Activated naive CD4-positive, alpha-beta T cell treated with anti-CD3 and anti-CD28 coated beads for 36 hours (primary cell): ENCODE measurements at regions not wholly inside any gene's neighbourhood (a gene's known extent, or its start where the extent isn't known, plus 50 kb on each side); places are given as distances from the start of the nearest gene placed in this dataset.

Experiments
- CTCF ChIA-PET: fragments of 350-600 bp; sonication (Branson Sonifier 250); formaldehyde crosslinking; loops from one replicate; lab custom pipeline; 2021; ENCODE audit warnings: antibody characterized with exemption; lab: Charles Lee
- DNase-seq: peaks from one replicate; pipeline ENCODE4 v3.0.0-alpha.2; 2020
- H3K27ac Mint-ChIP-seq: one replicate; pipeline ENCODE4 v1.8.0; 2021; ENCODE audit warnings: mild to moderate bottlenecking, mixed read lengths
- H3K27me3 Mint-ChIP-seq: one replicate; pipeline ENCODE4 v1.8.0; 2021; ENCODE audit warnings: low read depth, mixed read lengths
- H3K36me3 Mint-ChIP-seq: one replicate; pipeline ENCODE4 v1.8.0; 2021; ENCODE audit warnings: low read depth, mixed read lengths
- H3K4me1 Mint-ChIP-seq: one replicate; pipeline ENCODE4 v1.8.0; 2021; ENCODE audit warnings: low read depth, mixed read lengths
- H3K4me3 Mint-ChIP-seq: one replicate; pipeline ENCODE4 v1.8.0; 2021; ENCODE audit warnings: mild to moderate bottlenecking, moderate library complexity, mixed read lengths
- H3K9me3 Mint-ChIP-seq: one replicate; pipeline ENCODE4 v1.8.0; 2021; ENCODE audit warnings: mixed read lengths
- intact Hi-C: fragments of 100-400 bp; cut with micrococcal nuclease; formaldehyde crosslinking; loops from one replicate; pipeline ENCODE4 v1.15.1; 2023

DNA sequence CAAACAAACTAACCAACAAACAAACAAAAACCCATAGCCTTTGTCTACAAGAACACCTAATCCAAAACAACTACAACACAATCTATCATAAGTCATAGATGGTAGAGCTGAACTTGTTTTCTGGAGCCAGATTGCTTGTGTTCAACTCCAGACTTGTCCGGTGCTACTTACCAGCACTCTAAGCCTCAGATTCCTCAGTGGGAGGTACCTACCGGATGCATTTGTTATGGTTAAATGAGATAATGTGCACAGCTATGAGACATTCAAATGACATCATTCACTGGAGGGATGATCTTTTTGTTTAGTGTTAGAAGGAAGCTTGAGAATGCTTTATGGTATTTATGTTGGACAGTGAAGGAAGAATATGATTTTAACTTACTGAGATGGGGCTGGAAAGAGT lies 592.9 kb upstream of the C9orf72 start:
- intact Hi-C loops, result no loop called here
- no peak overlapping the region for H3K4me3 Mint-ChIP-seq
- CTCF ChIA-PET, result no interaction called here
- H3K27me3 Mint-ChIP-seq, result no peaks in the 10 kb centered on the region
- no peak for DNase-seq
- H3K27ac Mint-ChIP-seq, result no peak overlapping the region
- peaks cover 2% of the 10 kb centered on the region for H3K9me3 Mint-ChIP-seq
- no peaks in the 10 kb centered on the region for H3K4me1 Mint-ChIP-seq
- H3K36me3 Mint-ChIP-seq, result no peaks in the 10 kb centered on the region

DNA sequence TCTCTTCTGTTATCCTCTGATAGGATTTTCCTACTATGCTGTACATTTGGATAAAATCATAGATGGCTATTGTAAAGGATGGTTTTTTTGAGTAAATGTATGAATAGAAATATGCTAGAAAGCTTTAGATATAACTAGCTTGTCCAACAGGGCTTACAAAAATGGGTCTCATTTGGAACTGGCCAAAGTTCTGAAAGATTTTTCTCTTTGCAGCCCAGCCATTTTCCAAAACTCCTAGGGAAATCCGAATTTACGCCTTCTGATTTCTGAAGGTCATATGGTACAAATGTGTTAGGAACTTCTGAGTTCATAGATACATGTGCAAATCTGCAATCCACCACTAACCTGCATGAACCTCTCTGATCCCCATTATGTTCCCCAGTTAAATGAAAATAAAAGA lies 603.9 kb upstream of the C9orf72 start:
- no peak overlapping the region for H3K27ac Mint-ChIP-seq
- no peaks in the 10 kb centered on the region for H3K9me3 Mint-ChIP-seq
- no peaks in the 10 kb centered on the region for H3K4me1 Mint-ChIP-seq
- CTCF ChIA-PET, result no interaction called here
- no peak for DNase-seq
- H3K36me3 Mint-ChIP-seq, result no peaks in the 10 kb centered on the region
- no peak overlapping the region for H3K4me3 Mint-ChIP-seq
- intact Hi-C loops, result no loop called here
- H3K27me3 Mint-ChIP-seq, result no peaks in the 10 kb centered on the region

DNA sequence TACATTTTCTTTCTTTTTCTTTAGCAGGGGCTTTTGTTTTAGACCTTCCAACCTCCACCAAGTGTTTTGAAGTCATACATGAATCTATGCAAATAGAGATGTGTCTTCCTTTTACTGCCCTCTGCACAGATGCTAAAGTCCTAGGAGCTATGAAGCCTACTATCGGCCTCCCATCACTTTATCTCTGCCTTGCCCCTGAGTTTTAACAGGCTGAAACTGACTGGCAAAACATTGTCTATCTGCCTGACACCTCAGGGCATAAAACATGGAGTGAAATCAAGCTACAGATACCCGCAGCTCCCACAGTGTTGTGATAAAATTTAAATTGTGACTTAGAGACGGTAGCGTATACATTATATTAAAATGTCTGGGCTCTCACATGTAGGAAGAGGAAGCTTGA lies 604.6 kb upstream of the C9orf72 start:
- H3K4me1 Mint-ChIP-seq, result no peaks in the 10 kb centered on the region

DNA sequence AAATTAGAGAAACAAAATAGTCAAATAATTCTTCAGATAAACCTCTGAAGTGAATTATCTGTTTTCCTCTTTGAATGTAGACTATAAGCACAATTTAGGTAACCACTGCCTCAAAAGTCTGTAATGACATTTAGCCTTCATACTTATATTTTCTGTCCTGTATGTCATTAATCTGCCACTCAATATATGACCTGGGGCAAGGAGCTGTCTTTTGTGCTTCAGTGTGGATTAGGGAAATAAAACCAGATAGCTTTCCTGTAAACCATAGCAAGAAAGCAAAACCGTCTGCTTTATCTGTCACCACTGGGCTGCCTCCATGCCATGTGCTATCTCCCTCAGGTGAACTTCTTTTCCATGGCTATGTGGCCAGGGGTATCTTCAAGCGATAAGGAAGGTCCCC lies 606.6 kb upstream of the C9orf72 start:
- no peak for DNase-seq
- Mint-ChIP-seq H3K27me3 (no peaks in the 10 kb centered on the region), H3K4me1 (no peaks in the 10 kb centered on the region), H3K27ac (no peak overlapping the region), H3K36me3 (no peaks in the 10 kb centered on the region), H3K9me3 (no peaks in the 10 kb centered on the region), H3K4me3 (no peak overlapping the region)
- intact Hi-C loops, result no loop called here
- CTCF ChIA-PET, result no interaction called here

More for the DNA sequence above, 604.6 kb upstream of the C9orf72 start:
- no peak for DNase-seq
- H3K27ac Mint-ChIP-seq, result no peak overlapping the region
- CTCF ChIA-PET, result no interaction called here
- H3K36me3 Mint-ChIP-seq, result no peaks in the 10 kb centered on the region
- H3K27me3 Mint-ChIP-seq, result no peaks in the 10 kb centered on the region
- H3K4me3 Mint-ChIP-seq, result no peak overlapping the region
- intact Hi-C loops, result no loop called here
- no peaks in the 10 kb centered on the region for H3K9me3 Mint-ChIP-seq

DNA sequence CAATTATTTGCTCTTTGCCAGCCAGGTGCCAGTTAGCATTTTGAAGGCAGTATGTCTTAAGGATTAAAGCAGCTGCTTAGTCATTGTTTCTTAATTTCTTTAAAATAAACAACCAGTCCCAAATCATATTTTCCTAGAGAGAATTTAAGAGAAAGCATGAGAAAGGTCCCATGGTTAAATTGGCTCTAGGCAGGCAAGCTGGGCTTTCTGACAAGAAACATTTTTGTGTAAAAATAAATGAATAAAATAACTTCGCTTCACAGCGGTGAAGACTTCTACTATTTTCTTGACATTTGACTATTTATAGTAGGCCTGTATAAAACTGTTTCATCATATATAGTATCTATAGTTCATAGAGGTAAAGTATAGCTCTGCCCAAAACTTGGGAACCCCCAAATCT lies 617.7 kb upstream of the C9orf72 start:
- intact Hi-C loops, result no loop called here
- Mint-ChIP-seq H3K9me3 (peaks cover 14% of the 10 kb centered on the region), H3K27ac (no peak overlapping the region), H3K4me3 (no peak overlapping the region), H3K4me1 (no peaks in the 10 kb centered on the region), H3K27me3 (no peaks in the 10 kb centered on the region), H3K36me3 (no peaks in the 10 kb centered on the region)
- CTCF ChIA-PET, result no interaction called here
- DNase-seq, result no peak

DNA sequence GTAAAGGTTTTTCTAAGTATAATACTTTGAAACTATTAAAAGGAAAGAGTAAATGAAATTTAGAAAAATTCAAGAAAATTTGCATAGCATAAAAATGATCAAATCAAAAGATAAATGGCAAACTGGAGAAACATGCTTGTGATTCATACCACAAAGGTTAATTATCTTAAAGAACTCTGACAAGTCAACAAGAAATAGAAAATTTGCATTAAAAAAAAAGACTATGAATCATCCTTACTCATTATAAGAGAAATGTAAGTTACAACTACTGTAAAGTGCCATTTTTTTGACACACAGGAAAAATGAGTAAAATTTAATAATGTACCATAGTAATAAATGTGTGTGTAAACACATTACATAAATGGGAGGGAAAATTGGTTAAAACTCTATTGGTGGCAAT lies 624.4 kb upstream of the C9orf72 start:
- Mint-ChIP-seq H3K27me3 (no peaks in the 10 kb centered on the region), H3K4me3 (no peak overlapping the region), H3K36me3 (no peaks in the 10 kb centered on the region), H3K4me1 (no peaks in the 10 kb centered on the region), H3K9me3 (peaks cover 2% of the 10 kb centered on the region), H3K27ac (no peak overlapping the region)
- no peak for DNase-seq
- intact Hi-C loops, result no loop called here
- CTCF ChIA-PET, result no interaction called here

DNA sequence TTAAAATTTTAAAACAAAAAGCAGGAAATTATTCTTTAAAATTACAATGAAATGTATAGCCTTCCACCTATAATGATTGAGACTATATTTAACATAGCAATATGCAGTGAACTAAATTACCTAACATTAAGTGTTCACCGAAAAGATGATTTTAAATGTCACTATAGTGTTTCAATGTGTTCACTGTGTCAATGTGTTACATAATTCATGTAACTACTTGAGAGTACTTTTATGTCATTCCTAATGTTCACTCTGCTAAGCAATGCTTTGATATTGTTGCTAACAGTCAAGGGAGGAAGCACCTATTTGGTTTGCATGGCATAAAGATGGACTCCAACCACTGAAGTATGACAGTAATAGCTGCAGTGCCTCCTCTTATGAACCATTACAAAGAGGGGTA lies 629.8 kb upstream of the C9orf72 start:
- Mint-ChIP-seq H3K4me3 (no peak overlapping the region), H3K9me3 (peaks cover 3% of the 10 kb centered on the region), H3K27ac (no peak overlapping the region), H3K27me3 (no peaks in the 10 kb centered on the region), H3K4me1 (no peaks in the 10 kb centered on the region), H3K36me3 (no peaks in the 10 kb centered on the region)
- no peak for DNase-seq
- intact Hi-C loops, result no loop called here
- CTCF ChIA-PET, result no interaction called here

DNA sequence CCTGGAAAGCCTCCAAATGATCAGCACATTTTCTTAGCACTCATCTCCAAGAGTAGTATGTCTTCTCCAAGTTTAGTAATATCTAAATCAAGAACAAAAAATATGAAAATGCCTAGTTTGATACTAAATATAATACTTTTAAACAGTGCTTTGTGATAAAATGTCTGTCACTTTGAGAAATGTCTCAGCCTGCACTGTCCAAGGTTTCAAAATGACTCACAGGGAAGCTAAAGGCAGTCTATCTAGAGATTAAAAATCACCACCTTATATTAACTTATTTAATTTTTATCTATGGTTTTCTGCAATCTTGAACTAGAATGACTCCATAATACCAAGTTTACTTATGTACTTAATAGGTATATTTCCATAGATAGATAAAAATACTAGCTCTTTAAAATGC lies 633.0 kb upstream of the C9orf72 start:
- CTCF ChIA-PET, result no interaction called here
- no peak for DNase-seq
- H3K36me3 Mint-ChIP-seq, result no peaks in the 10 kb centered on the region
- intact Hi-C loops, result no loop called here
- no peak overlapping the region for H3K27ac Mint-ChIP-seq
- H3K27me3 Mint-ChIP-seq, result no peaks in the 10 kb centered on the region
- no peak overlapping the region for H3K4me3 Mint-ChIP-seq
- H3K9me3 Mint-ChIP-seq, result peaks cover 1% of the 10 kb centered on the region
- no peaks in the 10 kb centered on the region for H3K4me1 Mint-ChIP-seq

DNA sequence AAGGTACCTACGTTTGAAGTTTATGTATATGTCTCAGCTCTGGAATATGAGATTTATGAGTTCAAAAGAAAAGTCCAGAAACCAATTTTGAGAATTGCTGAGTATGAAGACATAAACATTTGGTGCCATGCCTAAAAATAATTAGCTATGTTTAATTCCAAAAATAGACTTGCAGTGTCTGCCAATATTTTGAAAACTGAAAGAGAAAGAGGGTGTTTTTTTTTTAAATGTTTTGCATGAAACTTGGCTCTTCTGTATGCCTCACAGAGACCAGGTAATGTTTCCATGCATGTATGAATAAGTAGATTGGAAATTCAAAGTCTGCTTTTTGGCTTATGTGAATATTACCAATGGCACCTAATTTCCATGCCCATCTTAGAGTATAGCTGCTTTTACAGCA lies 634.4 kb upstream of the C9orf72 start:
- no peaks in the 10 kb centered on the region for H3K36me3 Mint-ChIP-seq
- CTCF ChIA-PET, result no interaction called here
- H3K4me1 Mint-ChIP-seq, result no peaks in the 10 kb centered on the region

DNA sequence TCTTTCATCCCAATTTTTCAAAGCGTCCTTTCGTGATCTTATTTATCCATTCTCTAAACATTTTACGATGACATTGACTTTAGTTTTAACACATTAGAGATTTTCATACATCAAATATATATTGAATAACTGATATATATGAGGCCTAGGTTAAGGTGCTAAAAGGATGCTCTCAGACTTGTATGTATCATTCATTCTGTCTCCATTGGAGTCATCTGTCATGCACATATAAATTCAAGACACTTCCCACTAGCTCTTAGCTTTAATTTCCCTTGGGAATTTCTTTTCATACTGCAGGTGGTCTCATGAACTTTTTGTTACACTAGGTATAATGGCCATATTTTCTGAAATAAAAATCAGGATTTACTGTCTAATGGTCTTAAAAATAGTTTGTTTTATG lies 635.8 kb upstream of the C9orf72 start:
- CTCF ChIA-PET, result no interaction called here
- no peaks in the 10 kb centered on the region for H3K27me3 Mint-ChIP-seq
- peaks cover 1% of the 10 kb centered on the region for H3K9me3 Mint-ChIP-seq
- intact Hi-C loops, result no loop called here
- no peaks in the 10 kb centered on the region for H3K4me1 Mint-ChIP-seq
- H3K27ac Mint-ChIP-seq, result no peak overlapping the region
- no peak overlapping the region for H3K4me3 Mint-ChIP-seq
- no peaks in the 10 kb centered on the region for H3K36me3 Mint-ChIP-seq
- no peak for DNase-seq

More for the DNA sequence above, 634.4 kb upstream of the C9orf72 start:
- no peak overlapping the region for H3K4me3 Mint-ChIP-seq
- no peaks in the 10 kb centered on the region for H3K27me3 Mint-ChIP-seq
- intact Hi-C loops, result no loop called here
- H3K9me3 Mint-ChIP-seq, result peaks cover 1% of the 10 kb centered on the region
- DNase-seq, result no peak
- no peak overlapping the region for H3K27ac Mint-ChIP-seq

DNA sequence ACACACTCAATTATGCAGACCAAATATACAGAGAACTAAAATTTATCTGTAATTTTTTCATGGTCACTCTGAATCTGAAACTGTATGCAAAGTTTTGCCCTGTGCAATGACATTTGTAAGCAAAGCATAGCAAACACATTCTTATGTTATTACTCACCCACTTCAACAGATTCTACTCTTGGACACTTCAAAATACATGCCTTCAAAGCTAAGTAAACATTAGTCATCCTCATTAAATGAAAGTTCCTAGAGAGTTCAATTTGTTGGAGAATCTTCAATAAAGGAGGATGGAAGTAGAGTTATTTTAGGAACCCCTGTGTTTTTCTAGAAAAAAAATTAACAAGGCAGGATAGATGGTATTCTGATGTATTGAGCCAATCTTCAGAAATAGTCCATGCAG lies 639.7 kb upstream of the C9orf72 start:
- H3K9me3 Mint-ChIP-seq, result no peaks in the 10 kb centered on the region
- H3K36me3 Mint-ChIP-seq, result no peaks in the 10 kb centered on the region

DNA sequence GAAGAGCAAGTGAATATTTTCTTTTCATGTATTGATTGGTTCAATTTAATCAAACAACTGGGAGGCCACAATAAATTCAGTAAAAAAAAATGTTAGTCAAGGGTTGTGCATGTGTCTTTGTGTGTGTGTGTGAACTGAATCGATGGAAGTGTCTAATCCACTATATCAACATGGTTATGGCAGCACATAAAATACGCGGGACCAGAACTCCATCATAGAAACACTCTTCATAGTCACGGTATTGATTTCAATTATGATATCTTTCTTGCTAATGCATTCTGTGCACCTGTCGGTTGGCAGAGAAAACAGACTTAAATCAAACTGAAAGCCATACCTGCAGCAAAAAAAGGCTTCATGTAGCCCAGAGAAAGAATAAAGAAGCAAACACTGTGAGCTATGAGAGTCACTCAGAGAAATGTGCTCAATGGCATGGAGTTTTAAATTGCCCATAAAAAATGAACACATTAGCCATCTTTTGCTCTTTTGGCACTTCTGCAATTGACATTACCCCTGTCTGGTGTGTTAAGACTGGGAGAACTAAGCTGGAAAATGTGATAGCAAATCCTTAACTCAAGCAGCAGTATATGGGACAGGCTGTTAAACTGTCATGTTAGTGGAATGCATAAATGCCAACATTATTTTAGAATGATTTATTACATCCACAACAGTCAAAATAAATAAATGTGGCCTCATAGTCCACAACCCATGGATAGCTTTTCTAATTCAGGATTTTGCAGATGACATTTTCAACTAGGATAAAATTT lies 642.4 kb upstream of the C9orf72 start:
- no peaks in the 10 kb centered on the region for H3K36me3 Mint-ChIP-seq
- intact Hi-C loops, result no loop called here
- CTCF ChIA-PET, result no interaction called here
- no peak overlapping the region for H3K4me3 Mint-ChIP-seq
- H3K4me1 Mint-ChIP-seq, result no peaks in the 10 kb centered on the region
- H3K9me3 Mint-ChIP-seq, result no peaks in the 10 kb centered on the region
- no peak overlapping the region for H3K27ac Mint-ChIP-seq
- DNase-seq, result no peak
- H3K27me3 Mint-ChIP-seq, result no peaks in the 10 kb centered on the region

More for the DNA sequence above, 639.7 kb upstream of the C9orf72 start:
- no peak for DNase-seq
- Mint-ChIP-seq H3K27me3 (no peaks in the 10 kb centered on the region), H3K4me1 (no peaks in the 10 kb centered on the region), H3K4me3 (no peak overlapping the region), H3K27ac (no peak overlapping the region)
- intact Hi-C loops, result no loop called here
- CTCF ChIA-PET, result no interaction called here

DNA sequence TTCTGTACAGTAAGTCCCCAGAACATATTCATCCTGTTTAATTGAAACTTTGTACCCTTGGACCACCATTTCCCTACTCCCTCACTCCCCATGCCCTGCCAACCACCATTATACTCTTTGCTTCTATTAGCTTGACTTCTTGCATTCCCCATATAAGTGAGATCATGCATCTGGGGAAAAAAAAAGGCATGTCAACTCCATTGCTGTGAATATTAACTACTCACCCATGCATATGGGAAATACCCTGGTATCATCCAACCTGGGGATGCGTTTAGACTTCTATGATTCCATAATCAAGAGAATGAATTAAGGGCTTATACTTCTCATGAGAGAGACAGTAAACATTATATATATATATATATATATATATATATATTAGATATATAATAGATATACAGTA lies 659.4 kb upstream of the C9orf72 start:
- Mint-ChIP-seq H3K9me3 (peaks cover 2% of the 10 kb centered on the region), H3K27ac (no peak overlapping the region), H3K4me3 (no peak overlapping the region), H3K27me3 (no peaks in the 10 kb centered on the region), H3K36me3 (no peaks in the 10 kb centered on the region), H3K4me1 (no peaks in the 10 kb centered on the region)
- no peak for DNase-seq
- intact Hi-C loops, result no loop called here
- CTCF ChIA-PET, result no interaction called here
